ENCODE measurements at regions not wholly inside any gene's neighbourhood (a gene's known extent, or its start where the extent isn't known, plus 50 kb on each side); places are given as distances from the start of the nearest gene placed in this dataset.

- no peak for FAIRE-seq
- no peak for TF ChIP-seq TAF1 (IDR thresholded peaks at IDR 0.05; ENCODE audit: borderline replicate concordance, low read depth, low read length)
Observed at GRCh38 chr17:71405101-71405500, 715.7 kb upstream of the SOX9 start.

GRCh38 chr17:71407981-71408380 is 712.8 kb upstream of the SOX9 start:
- FAIRE-seq: no peak
- TF ChIP-seq POLR2A (IDR thresholded peaks at IDR 0.05; ENCODE audit: low read depth, low read length) (no peak), POLR2AphosphoS5 (IDR thresholded peaks at IDR 0.05; ENCODE audit: low read depth, low read length) (no peak), TAF1 (IDR thresholded peaks at IDR 0.05; ENCODE audit: borderline replicate concordance, low read depth, low read length) (no peak)
- no peak for DNase-seq (ENCODE audit: insufficient read length)

More at GRCh38 chr17:71405101-71405500, 715.7 kb upstream of the SOX9 start:
- DNase-seq (ENCODE audit: insufficient read length): no peak

DNA sequence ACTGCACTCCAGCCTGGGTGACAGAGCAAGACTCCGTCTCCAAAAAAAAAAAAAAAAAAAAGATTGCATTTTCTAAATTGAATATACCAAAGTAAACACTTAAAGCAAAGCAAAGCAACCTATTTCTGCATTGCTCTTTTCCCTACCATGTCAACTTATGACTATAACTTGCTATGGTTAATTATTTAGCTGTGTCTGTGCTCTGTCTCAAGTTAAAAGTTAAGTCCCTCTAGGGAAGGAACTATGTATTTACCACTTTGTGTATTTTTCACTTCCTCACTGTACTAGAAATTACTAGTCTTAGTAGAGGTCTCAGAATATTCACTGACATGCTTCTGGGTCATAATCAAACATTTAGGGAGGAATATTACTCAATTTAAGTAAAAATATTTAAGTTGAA is 711.7 kb upstream of the SOX9 start:
- DNase-seq (ENCODE audit: insufficient read length): no peak
- FAIRE-seq: no peak
- TF ChIP-seq POLR2AphosphoS5 (IDR thresholded peaks at IDR 0.05; ENCODE audit: low read depth, low read length) (no peak), TAF1 (IDR thresholded peaks at IDR 0.05; ENCODE audit: borderline replicate concordance, low read depth, low read length) (no peak), POLR2A (IDR thresholded peaks at IDR 0.05; ENCODE audit: low read depth, low read length) (no peak)

- DNase-seq (ENCODE audit: insufficient read length) (no peak), FAIRE-seq (no peak)
- TF ChIP-seq POLR2AphosphoS5 (IDR thresholded peaks at IDR 0.05; ENCODE audit: low read depth, low read length): no peak
- TF ChIP-seq POLR2A (IDR thresholded peaks at IDR 0.05; ENCODE audit: low read depth, low read length): no peak
- TF ChIP-seq TAF1 (IDR thresholded peaks at IDR 0.05; ENCODE audit: borderline replicate concordance, low read depth, low read length): no peak
Observed at GRCh38 chr17:71409712-71410111, 711.1 kb upstream of the SOX9 start.

DNA sequence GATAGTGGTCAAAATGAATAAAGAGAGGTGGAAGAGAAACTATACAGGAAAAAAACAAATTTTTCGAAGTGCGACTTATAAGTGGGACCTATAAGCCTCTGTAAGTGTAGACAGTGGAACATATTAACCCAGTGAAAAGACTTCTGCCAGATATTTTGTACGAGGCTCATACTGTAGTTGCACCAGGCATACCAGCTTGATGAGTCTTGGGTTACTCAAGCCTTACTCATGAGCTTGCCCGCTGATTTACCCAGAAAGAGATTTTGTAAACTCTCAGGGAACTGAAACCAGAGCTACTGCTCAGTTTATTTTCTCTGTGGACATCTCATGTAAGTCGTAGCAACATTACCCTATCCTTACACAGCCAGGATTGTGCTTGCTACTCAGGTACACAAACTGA is 708.0 kb upstream of the SOX9 start:
- no peak for FAIRE-seq
- no peak for DNase-seq (ENCODE audit: insufficient read length)
- TF ChIP-seq TAF1 (IDR thresholded peaks at IDR 0.05; ENCODE audit: borderline replicate concordance, low read depth, low read length) (no peak), POLR2AphosphoS5 (IDR thresholded peaks at IDR 0.05; ENCODE audit: low read depth, low read length) (no peak), POLR2A (IDR thresholded peaks at IDR 0.05; ENCODE audit: low read depth, low read length) (no peak)

DNA sequence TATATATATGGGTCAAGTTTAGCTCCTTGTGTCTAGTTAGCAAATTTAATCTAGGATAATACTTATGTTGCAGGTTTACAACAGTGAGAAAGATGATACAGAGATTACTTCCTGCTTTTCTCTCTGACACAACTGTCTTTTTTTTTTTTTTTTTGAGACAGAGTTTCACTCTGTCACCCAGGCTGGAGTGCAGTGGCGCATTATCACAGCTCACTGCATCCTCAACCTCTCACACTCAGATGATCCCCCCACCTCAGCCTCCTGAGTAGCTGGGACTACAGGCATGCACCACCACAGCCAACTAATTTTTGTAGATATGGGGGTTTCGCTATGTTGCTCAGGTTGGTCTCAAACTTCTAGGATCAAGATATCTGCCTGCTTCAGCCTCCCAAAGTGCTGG is 706.9 kb upstream of the SOX9 start:
- no peak for DNase-seq (ENCODE audit: insufficient read length)
- FAIRE-seq: no peak
- TF ChIP-seq POLR2AphosphoS5 (IDR thresholded peaks at IDR 0.05; ENCODE audit: low read depth, low read length): no peak
- TF ChIP-seq TAF1 (IDR thresholded peaks at IDR 0.05; ENCODE audit: borderline replicate concordance, low read depth, low read length): no peak
- no peak for TF ChIP-seq POLR2A (IDR thresholded peaks at IDR 0.05; ENCODE audit: low read depth, low read length)

- TF ChIP-seq TAF1 (IDR thresholded peaks at IDR 0.05; ENCODE audit: borderline replicate concordance, low read depth, low read length) (no peak), POLR2AphosphoS5 (IDR thresholded peaks at IDR 0.05; ENCODE audit: low read depth, low read length) (no peak), POLR2A (IDR thresholded peaks at IDR 0.05; ENCODE audit: low read depth, low read length) (no peak)
- FAIRE-seq: no peak
- DNase-seq (ENCODE audit: insufficient read length): no peak
Observed at GRCh38 chr17:71417142-71417541, 703.7 kb upstream of the SOX9 start.

GRCh38 chr17:71422968-71423367 is 697.9 kb upstream of the SOX9 start:
- DNase-seq (ENCODE audit: insufficient read length): no peak
- no peak for FAIRE-seq
- TF ChIP-seq TAF1 (IDR thresholded peaks at IDR 0.05; ENCODE audit: borderline replicate concordance, low read depth, low read length) (no peak), POLR2AphosphoS5 (IDR thresholded peaks at IDR 0.05; ENCODE audit: low read depth, low read length) (no peak), POLR2A (IDR thresholded peaks at IDR 0.05; ENCODE audit: low read depth, low read length) (no peak)

DNA sequence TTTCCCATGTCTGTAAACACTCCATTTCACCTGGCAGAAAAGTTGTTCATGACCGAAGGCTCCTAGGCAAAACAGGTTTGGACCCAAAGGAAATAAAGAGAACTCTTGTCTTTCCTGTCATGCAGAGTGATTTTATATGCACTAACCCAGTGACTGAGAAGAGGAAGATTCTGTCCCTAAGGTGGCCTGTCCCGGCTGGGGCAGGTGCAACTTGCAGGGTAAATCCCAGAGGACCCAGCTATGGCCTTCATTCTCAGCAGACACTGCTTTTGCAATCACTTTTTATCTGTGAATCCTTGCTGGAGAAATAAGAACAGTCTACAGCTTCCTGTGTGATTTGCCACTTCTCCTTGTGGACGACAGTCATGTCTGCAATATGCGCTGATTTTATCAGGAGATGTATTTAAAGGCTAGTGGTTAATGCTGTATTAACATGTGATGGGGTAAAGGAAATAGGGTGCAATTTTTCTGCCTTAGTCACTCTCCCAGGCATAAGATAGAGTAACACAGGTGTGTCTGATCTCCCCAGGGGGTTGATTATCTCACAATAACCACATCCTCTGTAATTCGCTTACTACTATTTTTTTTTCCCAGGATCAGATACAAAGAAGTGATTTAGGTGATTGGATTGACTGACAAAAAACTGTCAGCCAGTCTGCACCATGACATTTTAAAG is 696.8 kb upstream of the SOX9 start:
- DNase-seq (ENCODE audit: insufficient read length) (no peak), FAIRE-seq (no peak)

GRCh38 chr17:71427801-71428200 is 693.0 kb upstream of the SOX9 start:
- DNase-seq (ENCODE audit: insufficient read length) (no peak), FAIRE-seq (no peak)
- TF ChIP-seq POLR2AphosphoS5 (IDR thresholded peaks at IDR 0.05; ENCODE audit: low read depth, low read length): no peak
- TF ChIP-seq POLR2A (IDR thresholded peaks at IDR 0.05; ENCODE audit: low read depth, low read length): no peak
- TF ChIP-seq TAF1 (IDR thresholded peaks at IDR 0.05; ENCODE audit: borderline replicate concordance, low read depth, low read length): no peak

More for the DNA sequence above, 696.8 kb upstream of the SOX9 start:
- TF ChIP-seq TAF1 (IDR thresholded peaks at IDR 0.05; ENCODE audit: borderline replicate concordance, low read depth, low read length): no peak
- no peak for TF ChIP-seq POLR2A (IDR thresholded peaks at IDR 0.05; ENCODE audit: low read depth, low read length)
- TF ChIP-seq POLR2AphosphoS5 (IDR thresholded peaks at IDR 0.05; ENCODE audit: low read depth, low read length): no peak

- no peak for DNase-seq (ENCODE audit: insufficient read length)
- no peak for FAIRE-seq
- TF ChIP-seq POLR2A (IDR thresholded peaks at IDR 0.05; ENCODE audit: low read depth, low read length) (no peak), POLR2AphosphoS5 (IDR thresholded peaks at IDR 0.05; ENCODE audit: low read depth, low read length) (no peak), TAF1 (IDR thresholded peaks at IDR 0.05; ENCODE audit: borderline replicate concordance, low read depth, low read length) (no peak)
Observed at GRCh38 chr17:71428897-71429296, 691.9 kb upstream of the SOX9 start.

GRCh38 chr17:71430281-71430680 is 690.5 kb upstream of the SOX9 start:
- no peak for TF ChIP-seq POLR2A (IDR thresholded peaks at IDR 0.05; ENCODE audit: low read depth, low read length)
- no peak for TF ChIP-seq TAF1 (IDR thresholded peaks at IDR 0.05; ENCODE audit: borderline replicate concordance, low read depth, low read length)
- TF ChIP-seq POLR2AphosphoS5 (IDR thresholded peaks at IDR 0.05; ENCODE audit: low read depth, low read length): no peak
- DNase-seq (ENCODE audit: insufficient read length): no peak
- FAIRE-seq: no peak
